Mesothelial cell of epicardium (in vitro differentiated cells): ENCODE measurements at regions not wholly inside any gene's neighbourhood (a gene's known extent, or its start where the extent isn't known, plus 50 kb on each side); places are given as distances from the start of the nearest gene placed in this dataset.

Source experiments
- DNase-seq, 2 experiments: peaks; one replicate each; pipeline ENCODE4 v3.0.0; 2021; ENCODE audit warnings: low spot score in 2 of 2; ENCODE audit not compliant: unreplicated experiment in 2 of 2
- H3K27ac Mint-ChIP-seq: 2 replicates; pipeline ENCODE4 v1.8.0; 2021; ENCODE audit warnings: mixed read lengths
- H3K27me3 Mint-ChIP-seq: 2 replicates; pipeline ENCODE4 v1.8.0; 2021; ENCODE audit warnings: low read depth, mixed read lengths
- H3K36me3 Mint-ChIP-seq: 2 replicates; pipeline ENCODE4 v1.8.0; 2021; ENCODE audit warnings: mixed read lengths
- H3K4me1 Mint-ChIP-seq: 2 replicates; pipeline ENCODE4 v1.8.0; 2021; ENCODE audit warnings: mixed read lengths
- H3K4me3 Mint-ChIP-seq: 2 replicates; pipeline ENCODE4 v1.8.0; 2021; ENCODE audit warnings: mild to moderate bottlenecking, moderate library complexity, mixed read lengths
- H3K9me3 Mint-ChIP-seq: 2 replicates; pipeline ENCODE4 v1.8.0; 2021; ENCODE audit warnings: mixed read lengths
- TF ChIP-seq, protein P1 (sequence below): fragments of 200-600 bp; sonication (generic); IDR thresholded peaks from one replicate; pipeline ENCODE4 v1.5.0; 2021; ENCODE audit warnings: antibody characterized with exemption; ENCODE audit not compliant: unreplicated experiment

DNA sequence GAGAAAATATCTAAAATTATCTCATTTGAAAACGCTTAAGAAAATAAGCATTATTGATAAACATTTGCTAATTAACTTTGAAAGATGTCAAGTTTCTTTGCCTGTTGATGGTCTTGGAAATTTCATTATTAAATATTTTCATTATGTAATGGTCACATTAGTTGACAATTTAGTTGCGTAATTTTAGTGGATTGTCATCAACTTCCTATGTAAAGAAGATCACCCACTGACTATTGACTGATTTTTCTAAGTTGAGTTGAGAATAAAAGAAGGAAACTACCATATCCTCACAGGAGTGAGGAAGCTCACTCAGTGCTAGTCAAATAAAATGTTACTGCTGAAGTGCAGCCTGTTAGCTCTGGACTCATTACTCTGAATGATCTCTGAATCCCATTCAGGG is 79.9 kb upstream of the LY86 start:
- Mint-ChIP-seq H3K4me3 (no peak overlapping the region), H3K4me1 (no peaks in the 10 kb centered on the region), H3K27me3 (peaks cover 60% of the 10 kb centered on the region), H3K27ac (no peak overlapping the region), H3K36me3 (no peaks in the 10 kb centered on the region), H3K9me3 (peaks cover 11% of the 10 kb centered on the region)
- TF ChIP-seq, protein P1, sequence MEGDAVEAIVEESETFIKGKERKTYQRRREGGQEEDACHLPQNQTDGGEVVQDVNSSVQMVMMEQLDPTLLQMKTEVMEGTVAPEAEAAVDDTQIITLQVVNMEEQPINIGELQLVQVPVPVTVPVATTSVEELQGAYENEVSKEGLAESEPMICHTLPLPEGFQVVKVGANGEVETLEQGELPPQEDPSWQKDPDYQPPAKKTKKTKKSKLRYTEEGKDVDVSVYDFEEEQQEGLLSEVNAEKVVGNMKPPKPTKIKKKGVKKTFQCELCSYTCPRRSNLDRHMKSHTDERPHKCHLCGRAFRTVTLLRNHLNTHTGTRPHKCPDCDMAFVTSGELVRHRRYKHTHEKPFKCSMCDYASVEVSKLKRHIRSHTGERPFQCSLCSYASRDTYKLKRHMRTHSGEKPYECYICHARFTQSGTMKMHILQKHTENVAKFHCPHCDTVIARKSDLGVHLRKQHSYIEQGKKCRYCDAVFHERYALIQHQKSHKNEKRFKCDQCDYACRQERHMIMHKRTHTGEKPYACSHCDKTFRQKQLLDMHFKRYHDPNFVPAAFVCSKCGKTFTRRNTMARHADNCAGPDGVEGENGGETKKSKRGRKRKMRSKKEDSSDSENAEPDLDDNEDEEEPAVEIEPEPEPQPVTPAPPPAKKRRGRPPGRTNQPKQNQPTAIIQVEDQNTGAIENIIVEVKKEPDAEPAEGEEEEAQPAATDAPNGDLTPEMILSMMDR, result no peak
- no peak for DNase-seq

DNA sequence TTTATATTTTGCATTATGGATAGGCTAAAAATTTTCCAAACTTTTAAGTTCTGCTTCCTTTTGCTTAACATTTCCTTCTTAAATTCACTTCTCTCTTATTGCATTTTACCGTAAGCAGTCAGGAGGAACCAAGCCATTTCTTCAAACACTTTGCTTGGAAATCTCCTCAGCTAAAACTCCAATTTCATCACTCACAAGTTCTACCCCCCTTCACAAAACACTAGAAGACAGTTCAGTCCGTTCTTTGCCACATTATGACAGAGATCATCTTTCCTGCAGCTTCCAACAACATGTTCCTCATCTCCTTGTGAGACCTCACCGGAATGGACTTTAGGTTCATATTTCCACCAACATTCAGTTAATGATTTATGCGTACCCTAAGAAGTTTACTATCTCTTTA is 79.2 kb upstream of the LY86 start:
- DNase-seq, result no peak
- Mint-ChIP-seq H3K27me3 (peaks cover 60% of the 10 kb centered on the region), H3K27ac (no peak overlapping the region), H3K4me3 (no peak overlapping the region), H3K9me3 (peaks cover 11% of the 10 kb centered on the region), H3K36me3 (no peaks in the 10 kb centered on the region), H3K4me1 (no peaks in the 10 kb centered on the region)
- TF ChIP-seq, protein P1, result no peak

DNA sequence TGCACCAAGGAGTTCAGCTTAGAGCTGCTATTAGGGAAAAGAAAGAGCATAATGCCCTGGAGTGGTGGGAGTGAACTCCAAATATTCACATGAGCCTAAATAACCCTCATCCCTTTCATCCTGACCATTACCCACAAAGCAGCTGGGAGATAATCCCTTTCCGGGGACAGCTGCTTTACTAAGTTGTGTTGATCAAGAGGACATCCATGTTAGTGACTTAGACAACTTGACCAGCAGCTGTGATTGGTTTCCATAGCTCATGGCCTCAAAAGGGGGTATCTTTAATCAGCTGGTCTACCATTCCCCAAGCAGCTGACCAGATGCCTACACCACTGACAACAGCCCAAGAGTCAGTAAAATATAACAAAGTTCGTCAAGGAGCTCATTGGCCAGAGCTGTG is 75.8 kb upstream of the LY86 start:
- Mint-ChIP-seq H3K9me3 (peaks cover 11% of the 10 kb centered on the region), H3K4me3 (no peak overlapping the region), H3K36me3 (no peaks in the 10 kb centered on the region), H3K27ac (no peak overlapping the region), H3K4me1 (no peaks in the 10 kb centered on the region), H3K27me3 (peaks cover 65% of the 10 kb centered on the region)
- TF ChIP-seq, protein P1, result no peak
- DNase-seq, result no peak

DNA sequence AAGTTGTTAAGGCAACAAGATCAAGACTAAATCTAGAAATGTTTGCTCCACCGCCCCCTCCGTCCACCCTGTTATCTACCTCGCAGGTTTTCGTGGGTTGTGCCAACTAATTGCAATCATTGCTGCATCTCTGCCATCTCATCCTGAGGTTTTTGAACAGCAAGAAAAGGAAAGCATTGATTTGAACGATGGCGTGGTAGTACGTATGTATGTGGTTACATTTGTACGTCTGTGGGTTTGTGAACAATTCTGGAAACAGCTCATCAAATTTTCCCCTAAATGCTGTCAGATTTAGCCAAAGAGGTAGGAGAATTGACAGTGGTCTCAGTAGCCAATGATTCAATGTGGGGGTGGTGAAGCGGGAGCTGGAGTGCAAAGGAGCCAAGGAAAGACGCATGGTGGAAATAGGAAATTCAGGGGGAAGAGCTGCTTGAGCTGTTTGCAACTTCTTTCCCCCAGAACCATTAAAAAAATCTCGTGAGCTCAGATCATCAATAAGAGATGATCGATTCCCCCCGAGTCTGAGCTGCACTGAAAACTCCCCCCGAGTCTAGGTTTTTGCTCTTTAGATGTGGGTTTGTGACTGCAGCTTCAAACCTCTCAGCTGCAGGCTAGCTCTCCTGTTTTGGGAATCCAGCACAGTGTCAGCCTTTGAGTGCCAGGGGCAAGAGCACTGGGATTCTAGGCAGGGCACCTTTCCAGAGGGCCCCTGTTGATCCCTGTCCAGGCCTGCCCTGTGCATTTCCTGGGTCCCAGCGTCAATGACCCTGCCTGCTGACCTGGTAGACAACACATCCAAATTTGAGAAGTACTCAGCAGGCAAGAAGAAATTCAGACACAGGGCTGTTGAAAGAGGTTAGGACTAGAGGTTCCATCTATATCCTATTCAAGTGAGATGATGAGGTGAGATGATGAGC is 72.6 kb upstream of the LY86 start:
- Mint-ChIP-seq H3K36me3 (no peaks in the 10 kb centered on the region), H3K9me3 (no peaks in the 10 kb centered on the region), H3K4me1 (no peaks in the 10 kb centered on the region), H3K27ac (no peak overlapping the region), H3K27me3 (peaks cover 76% of the 10 kb centered on the region), H3K4me3 (no peak overlapping the region)
- TF ChIP-seq, protein P1, result no peak
- DNase-seq, result no peak

DNA sequence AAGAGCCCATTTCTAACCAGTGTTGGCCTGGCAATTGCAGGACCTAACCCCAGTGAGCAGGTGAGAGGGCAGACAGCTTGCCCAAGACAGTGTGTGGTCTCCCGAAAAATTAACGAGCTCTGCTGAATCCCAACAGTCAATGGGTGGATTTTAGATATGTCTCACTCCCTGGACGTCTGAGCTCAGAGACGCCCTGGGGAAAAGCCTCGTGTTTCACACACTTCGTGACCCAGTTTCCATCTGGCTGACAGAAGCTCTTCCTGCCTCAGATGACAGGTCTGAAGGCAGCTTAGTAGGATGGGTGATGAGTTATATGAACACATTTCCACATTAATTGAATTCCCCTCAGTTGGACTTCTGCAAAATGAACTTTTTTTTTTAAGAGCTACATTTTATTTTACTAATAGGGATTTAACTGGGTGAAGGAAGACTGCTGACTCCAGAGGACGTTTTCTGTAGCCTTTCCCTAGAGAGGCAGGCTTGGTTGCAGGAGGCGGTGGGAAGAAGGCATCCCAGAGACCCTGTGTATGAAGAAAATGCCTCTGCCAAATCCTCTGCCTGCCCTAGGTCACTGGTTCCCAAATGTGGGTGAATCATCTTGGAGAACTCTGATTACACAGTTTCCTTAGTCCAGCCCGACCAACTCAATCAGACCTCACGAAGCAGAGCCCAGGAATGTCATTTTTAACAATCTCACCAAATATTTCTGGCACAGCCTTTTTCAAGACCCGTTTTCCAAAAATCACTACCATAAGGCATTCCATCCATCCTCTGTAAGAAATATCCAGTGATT is 71.7 kb upstream of the LY86 start:
- no peaks in the 10 kb centered on the region for H3K36me3 Mint-ChIP-seq
- no peaks in the 10 kb centered on the region for H3K4me1 Mint-ChIP-seq
- H3K9me3 Mint-ChIP-seq, result no peaks in the 10 kb centered on the region
- no peak overlapping the region for H3K4me3 Mint-ChIP-seq
- TF ChIP-seq, protein P1, result no peak
- peaks cover 79% of the 10 kb centered on the region for H3K27me3 Mint-ChIP-seq
- DNase-seq, result no peak
- no peak overlapping the region for H3K27ac Mint-ChIP-seq
